ENCODE measurements at regions not wholly inside any gene's neighbourhood (a gene's known extent, or its start where the extent isn't known, plus 50 kb on each side); places are given as distances from the start of the nearest gene placed in this dataset.
"Not testable (repeated sequence)": the region's sequence is repeated elsewhere in the genome, so short reads cannot be mapped to it uniquely, and the experiment has no call there.

- DNase-seq: no peak
Observed at GRCh38 chr1:88609051-88609450, 75.0 kb upstream of the PKN2 start.

GRCh38 chr1:88610687-88611086, 73.4 kb upstream of the PKN2 start:
- DNase-seq: no peak

GRCh38 chr1:88612292-88612691, 71.8 kb upstream of the PKN2 start:
- no peak for DNase-seq

- no peak for DNase-seq
Observed at GRCh38 chr1:88612773-88613172, 71.3 kb upstream of the PKN2 start.

- no peak for DNase-seq
Observed at GRCh38 chr1:88618331-88618730, 65.7 kb upstream of the PKN2 start.

GRCh38 chr1:88623101-88623500, 61.0 kb upstream of the PKN2 start:
- not testable (repeated sequence) for DNase-seq
